Calu3 (cell line): ENCODE measurements at regions not wholly inside any gene's neighbourhood (a gene's known extent, or its start where the extent isn't known, plus 50 kb on each side); places are given as distances from the start of the nearest gene placed in this dataset.
"Not testable (repeated sequence)": the region's sequence is repeated elsewhere in the genome, so short reads cannot be mapped to it uniquely, and the experiment has no call there.

Experiments
- BruUV-seq: library from RNA; stranded (reverse); fragments of 400-500 nt; replicated peaks from 2 replicates; lab custom pipeline; 2021; lab: Mats Ljungman, UMichigan
- CTCF ChIA-PET: fragments of 300-600 bp; sonication (Branson Sonifier 250); formaldehyde crosslinking; loops from one replicate; lab custom pipeline; 2022; ENCODE audit warnings: antibody characterized with exemption; lab: Charles Lee
- DNase-seq: peaks from one replicate; pipeline ENCODE4 v3.0.0; 2022
- H3K27ac Mint-ChIP-seq: one replicate; pipeline ENCODE4 v1.8.0; 2022; ENCODE audit warnings: mixed read lengths; ENCODE audit not compliant: unreplicated experiment
- H3K27me3 Mint-ChIP-seq: one replicate; pipeline ENCODE4 v1.8.0; 2022; ENCODE audit warnings: mixed read lengths; ENCODE audit not compliant: unreplicated experiment
- H3K36me3 Mint-ChIP-seq: one replicate; pipeline ENCODE4 v1.8.0; 2022; ENCODE audit warnings: mild to moderate bottlenecking, moderate library complexity, mixed read lengths; ENCODE audit not compliant: insufficient read depth, unreplicated experiment
- H3K4me1 Mint-ChIP-seq: one replicate; pipeline ENCODE4 v1.8.0; 2022; ENCODE audit warnings: mild to moderate bottlenecking, low read depth, mixed read lengths; ENCODE audit not compliant: unreplicated experiment
- H3K4me3 Mint-ChIP-seq: one replicate; pipeline ENCODE4 v1.8.0; 2022; ENCODE audit warnings: mild to moderate bottlenecking, low read depth, moderate library complexity, mixed read lengths; ENCODE audit not compliant: unreplicated experiment
- H3K9me3 Mint-ChIP-seq: one replicate; pipeline ENCODE4 v1.8.0; 2022; ENCODE audit warnings: low read depth, mixed read lengths; ENCODE audit not compliant: unreplicated experiment
- CTCF ChIP-seq: fragments of 200-600 bp; IDR thresholded peaks from one replicate; pipeline ENCODE4 v1.8.0; 2022; ENCODE audit warnings: antibody characterized with exemption; ENCODE audit not compliant: unreplicated experiment
- intact Hi-C: fragments of 100-400 bp; cut with micrococcal nuclease; formaldehyde crosslinking; loops from one replicate; pipeline ENCODE4 v1.10.0; 2022; ENCODE audit not compliant: unreplicated experiment

DNA sequence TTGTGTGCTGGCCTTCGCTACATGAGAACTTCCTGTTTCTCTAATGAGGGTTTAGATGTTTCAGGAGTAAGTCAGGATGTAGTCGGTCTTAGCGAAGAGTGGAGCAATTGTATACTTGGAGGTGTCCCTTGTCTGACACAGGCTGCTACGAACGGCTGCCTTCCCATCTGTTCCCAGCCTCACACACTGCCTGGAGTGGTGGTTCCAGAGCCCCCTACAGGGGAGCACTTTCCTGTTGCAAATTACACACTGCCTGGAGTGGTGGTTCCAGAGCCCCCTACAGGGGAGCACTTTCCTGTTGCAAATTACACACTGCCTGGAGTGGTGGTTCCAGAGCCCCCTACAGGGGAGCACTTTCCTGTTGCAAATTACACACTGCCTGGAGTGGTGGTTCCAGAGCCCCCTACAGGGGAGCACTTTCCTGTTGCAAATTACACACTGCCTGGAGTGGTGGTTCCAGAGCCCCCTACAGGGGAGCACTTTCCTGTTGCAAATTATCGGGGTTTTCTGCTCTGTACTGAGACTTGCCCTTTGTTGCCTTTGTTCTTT lies 126.5 kb upstream of the L3MBTL4 start:
- peak; percentile 41 for DNase-seq
- not testable (repeated sequence) for H3K4me1 Mint-ChIP-seq, H3K9me3 Mint-ChIP-seq, H3K36me3 Mint-ChIP-seq, H3K4me3 Mint-ChIP-seq, BruUV-seq
- peak overlapping the region; percentile 43 for H3K27ac Mint-ChIP-seq
- CTCF ChIA-PET: interaction anchor here (0.6 to 1.2 kb wide), 2 partner anchors 95 to 345 kb away, joined by 5 read pairs; no protein-coding TSS in a partner anchor
- intact Hi-C loops: loop anchor here (5.0 to 10.0 kb wide), 3 partner anchors 184 to 1466 kb away; partner anchors contain the start of gene ARHGAP28
- peak; percentile 65 for TF ChIP-seq CTCF
- peaks cover 13% of the 10 kb centered on the region for H3K27me3 Mint-ChIP-seq

DNA sequence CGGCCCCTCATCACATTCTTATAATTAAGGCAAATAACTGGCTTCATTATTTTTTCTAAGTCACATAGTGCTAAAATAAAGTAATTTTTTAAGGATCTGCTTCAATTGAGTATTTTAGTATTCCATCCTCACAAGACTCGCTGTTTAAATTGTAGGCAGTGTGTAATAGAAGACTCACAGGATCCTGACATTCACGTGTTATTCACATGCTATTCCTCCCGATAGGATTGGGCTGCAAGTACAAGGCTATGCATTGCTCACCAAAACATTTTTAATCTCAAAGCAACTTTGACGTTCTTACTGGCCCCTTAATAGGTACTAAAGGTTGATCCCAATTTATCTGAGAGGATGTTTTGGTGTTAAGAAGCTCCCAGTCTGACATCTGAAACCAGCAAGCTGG lies 127.6 kb upstream of the L3MBTL4 start:
- no TSS peak for BruUV-seq
- no peak for TF ChIP-seq CTCF
- Mint-ChIP-seq H3K9me3 (peaks cover 3% of the 10 kb centered on the region), H3K4me3 (no peak overlapping the region), H3K4me1 (peaks cover 10% of the 10 kb centered on the region), H3K27me3 (peaks cover 18% of the 10 kb centered on the region), H3K36me3 (no peaks in the 10 kb centered on the region), H3K27ac (no peak overlapping the region)
- intact Hi-C loops: loop anchor here (5.0 to 10.0 kb wide), 3 partner anchors 183 to 1467 kb away; partner anchors contain the start of gene ARHGAP28
- CTCF ChIA-PET: interaction anchor here (0.7 to 1.2 kb wide), 2 partner anchors 292 to 344 kb away, joined by 3 read pairs; no protein-coding TSS in a partner anchor
- no peak for DNase-seq

GRCh38 chr18:6543330-6543908 lies 128.7 kb upstream of the L3MBTL4 start:
- Mint-ChIP-seq H3K27ac (no peak overlapping the region), H3K36me3 (no peaks in the 10 kb centered on the region), H3K27me3 (peaks cover 28% of the 10 kb centered on the region), H3K9me3 (peaks cover 3% of the 10 kb centered on the region), H3K4me1 (peaks cover 10% of the 10 kb centered on the region), H3K4me3 (no peak overlapping the region)
- no peak for DNase-seq
- CTCF ChIA-PET: interaction anchor here (1.2 kb wide), 1 partner anchor 343 kb away, joined by 3 read pairs; no protein-coding TSS in a partner anchor
- TF ChIP-seq CTCF: peak; percentile 64
- no TSS peak for BruUV-seq
- intact Hi-C loops: loop anchor here (1.0 to 10.0 kb wide), 4 partner anchors 181 to 1469 kb away; partner anchors contain the start of gene ARHGAP28

DNA sequence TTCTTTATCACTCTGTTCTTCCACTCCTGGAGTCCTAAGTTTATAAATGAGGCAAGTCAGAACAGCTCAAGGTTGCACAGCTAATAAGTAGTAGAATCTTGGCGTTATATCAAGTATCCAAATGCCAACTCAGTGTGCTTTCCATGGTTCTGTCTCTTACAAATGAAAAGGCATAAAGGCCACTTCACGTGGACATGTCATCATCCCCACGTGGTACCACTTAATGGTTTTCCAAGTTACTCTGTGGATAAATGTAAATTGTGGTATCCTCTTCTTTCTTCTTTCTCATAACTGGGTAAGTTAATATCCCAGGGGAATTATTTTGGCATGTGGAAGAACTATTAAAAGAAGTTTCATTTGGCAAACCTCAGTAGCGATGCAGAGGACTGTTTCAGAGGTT lies 131.5 kb upstream of the L3MBTL4 start:
- no peak for DNase-seq
- intact Hi-C loops: loop anchor here (10.0 kb wide), 2 partner anchors 179 to 1471 kb away; partner anchors contain the start of gene ARHGAP28
- H3K4me1 Mint-ChIP-seq: no peaks in the 10 kb centered on the region
- H3K27ac Mint-ChIP-seq: no peak overlapping the region
- TF ChIP-seq CTCF: no peak
- no peak overlapping the region for H3K4me3 Mint-ChIP-seq
- CTCF ChIA-PET: no interaction called here
- H3K9me3 Mint-ChIP-seq: peaks cover 3% of the 10 kb centered on the region
- H3K27me3 Mint-ChIP-seq: peaks cover 28% of the 10 kb centered on the region
- no peaks in the 10 kb centered on the region for H3K36me3 Mint-ChIP-seq
- BruUV-seq: no TSS peak
